Heart left ventricle (tissue), 13 donors: ENCODE measurements at regions not wholly inside any gene's neighbourhood (a gene's known extent, or its start where the extent isn't known, plus 50 kb on each side); places are given as distances from the start of the nearest gene placed in this dataset.

Source experiments
- POLR2A ChIP-seq, 2 donors: fragments of 450-650 bp; IDR thresholded peaks; one replicate each; pipeline ENCODE4 v1.6.1; 2017; ENCODE audit warnings: antibody characterized with exemption in 2 of 2, mild to moderate bottlenecking in 2 of 2, moderate library complexity in 2 of 2
- TF ChIP-seq, protein P1 (sequence below), 12 donors: fragments of 200-600 bp; sonication (generic) in 4 of 12; IDR thresholded peaks; one replicate each; pipeline versions ENCODE4 v1.5.0 to v1.8.0; 2018 to 2022; ENCODE audit warnings: antibody characterized with exemption in 12 of 12, mild to moderate bottlenecking in 5 of 12
- donor health status: ischemic (EF 13 %, LVEDD 7.1; RV severe dilation, severe dysfunction).
- donor health status: DM: no; HTN: yes; CAD: no.
- donor health status: DM: no; HTN: no; CAD: no.
- donor health status: ischemic (EF 25% LVEDD 6.9; RV normal size, moderate dysfunction).
- donor health status: ischemic (EF 25% LVEDD 5.7; RV mildly dilated, moderate dysfunction).
- donor health status: ischemic (EF 35%, LVEDD 5.7; RV mildly dilated, moderate dysfunction).
- donor health status: nonischemic (EF 11% LVEDD 7.7; RV severe dilation, severe dysfunction).
- donor health status: DM: yes; HTN: yes; CAD: no.
- donor health status: PGD.
- donor health status: ischemic (EF 29% LVEDD 5.4; RV normal size, mild dysfunction).
- donor health status: nonischemic (EF 23%, LVEDD 6.1; RV moderate dilation, normal function).

DNA sequence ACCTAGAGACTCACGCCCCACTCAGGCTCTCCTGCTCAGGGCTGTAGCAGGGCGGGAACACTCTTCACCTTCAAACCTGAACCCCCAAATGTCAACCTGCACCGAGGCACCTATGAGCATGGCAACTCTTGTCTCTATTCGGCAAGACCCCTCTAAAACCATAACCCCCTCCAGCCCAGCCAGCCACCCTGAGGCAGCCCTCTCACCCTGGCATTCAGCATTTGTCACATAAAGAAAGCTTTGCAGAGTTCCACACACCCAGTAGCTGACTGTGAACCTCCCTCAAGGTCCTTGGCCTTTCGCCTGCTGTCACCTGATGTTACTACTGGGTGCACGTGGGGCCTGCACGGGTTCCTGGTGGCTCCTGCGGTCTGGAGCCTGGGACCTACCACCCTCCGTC, 97.2 kb upstream of the ALKAL2 start:
- TF ChIP-seq, protein P1, sequence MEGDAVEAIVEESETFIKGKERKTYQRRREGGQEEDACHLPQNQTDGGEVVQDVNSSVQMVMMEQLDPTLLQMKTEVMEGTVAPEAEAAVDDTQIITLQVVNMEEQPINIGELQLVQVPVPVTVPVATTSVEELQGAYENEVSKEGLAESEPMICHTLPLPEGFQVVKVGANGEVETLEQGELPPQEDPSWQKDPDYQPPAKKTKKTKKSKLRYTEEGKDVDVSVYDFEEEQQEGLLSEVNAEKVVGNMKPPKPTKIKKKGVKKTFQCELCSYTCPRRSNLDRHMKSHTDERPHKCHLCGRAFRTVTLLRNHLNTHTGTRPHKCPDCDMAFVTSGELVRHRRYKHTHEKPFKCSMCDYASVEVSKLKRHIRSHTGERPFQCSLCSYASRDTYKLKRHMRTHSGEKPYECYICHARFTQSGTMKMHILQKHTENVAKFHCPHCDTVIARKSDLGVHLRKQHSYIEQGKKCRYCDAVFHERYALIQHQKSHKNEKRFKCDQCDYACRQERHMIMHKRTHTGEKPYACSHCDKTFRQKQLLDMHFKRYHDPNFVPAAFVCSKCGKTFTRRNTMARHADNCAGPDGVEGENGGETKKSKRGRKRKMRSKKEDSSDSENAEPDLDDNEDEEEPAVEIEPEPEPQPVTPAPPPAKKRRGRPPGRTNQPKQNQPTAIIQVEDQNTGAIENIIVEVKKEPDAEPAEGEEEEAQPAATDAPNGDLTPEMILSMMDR (IDR thresholded peaks at IDR 0.05) = no peak
- TF ChIP-seq POLR2A (IDR thresholded peaks at IDR 0.05) = no peak
